CD1c-positive myeloid dendritic cell (primary cell): ENCODE measurements at regions not wholly inside any gene's neighbourhood (a gene's known extent, or its start where the extent isn't known, plus 50 kb on each side); places are given as distances from the start of the nearest gene placed in this dataset.
A peak's percentile ranks its signal among the peaks of the same experiment; 100 is the strongest.
"Not testable (repeated sequence)": the region's sequence is repeated elsewhere in the genome, so short reads cannot be mapped to it uniquely, and the experiment has no call there.

Source experiments
- DNase-seq: peaks from one replicate; pipeline ENCODE4 v3.0.0-alpha.2; 2016; ENCODE audit errors: extremely low spot score

GRCh38 chr11:110347660-110348059, 51.2 kb upstream of the RDX start:
- no peak for DNase-seq

GRCh38 chr11:110349138-110349996, 53.0 kb upstream of the RDX start:
- no peak for DNase-seq

GRCh38 chr11:110349997-110350383, 53.6 kb upstream of the RDX start:
- not testable (repeated sequence) for DNase-seq

GRCh38 chr11:110355011-110355744, 58.8 kb upstream of the RDX start:
- DNase-seq = no peak

- DNase-seq = peak; percentile 47
Observed at GRCh38 chr11:110356762-110357671, 60.6 kb upstream of the RDX start.

- no peak for DNase-seq
Observed at GRCh38 chr11:110358336-110358735, 61.9 kb upstream of the RDX start.

- not testable (repeated sequence) for DNase-seq
Observed at GRCh38 chr11:110360781-110361408, 64.5 kb upstream of the RDX start.

GRCh38 chr11:110362971-110363509, 66.6 kb upstream of the RDX start:
- no peak for DNase-seq

- DNase-seq = no peak
Observed at GRCh38 chr11:110366291-110366690, 63.5 kb upstream of the FDX1 start.

GRCh38 chr11:110367571-110367970, 62.2 kb upstream of the FDX1 start:
- DNase-seq = no peak

GRCh38 chr11:110371084-110371483, 58.7 kb upstream of the FDX1 start:
- DNase-seq = no peak

GRCh38 chr11:110373051-110373702, 56.6 kb upstream of the FDX1 start:
- DNase-seq = peak; percentile 74

GRCh38 chr11:110374921-110375320, 54.8 kb upstream of the FDX1 start:
- peak; percentile 54 for DNase-seq

- DNase-seq = no peak
Observed at GRCh38 chr11:110375351-110375750, 54.4 kb upstream of the FDX1 start.

GRCh38 chr11:110376021-110376420, 53.7 kb upstream of the FDX1 start:
- no peak for DNase-seq

- DNase-seq = peak; percentile 79
Observed at GRCh38 chr11:110376711-110377324, 52.9 kb upstream of the FDX1 start.

GRCh38 chr11:110377434-110377833, 52.3 kb upstream of the FDX1 start:
- no peak for DNase-seq

- DNase-seq = no peak
Observed at GRCh38 chr11:110379261-110379660, 50.5 kb upstream of the FDX1 start.

GRCh38 chr11:110379936-110380335, 49.8 kb upstream of the FDX1 start:
- no peak for DNase-seq
